WTC11 (cell line): ENCODE measurements at regions not wholly inside any gene's neighbourhood (a gene's known extent, or its start where the extent isn't known, plus 50 kb on each side); places are given as distances from the start of the nearest gene placed in this dataset.

Experiments used
- EMX1 ChIP-seq: fragments of 250-450 bp; sonication (Bioruptor Pico); IDR thresholded peaks from 2 replicates; pipeline ENCODE4 v1.8.0; 2021; ENCODE audit warnings: mild to moderate bottlenecking
- FOXJ3 ChIP-seq: sonication (generic); formaldehyde crosslinking; IDR thresholded peaks from 2 replicates; pipeline ENCODE4 v1.9.0; 2021; ENCODE audit warnings: missing genetic modification reagents, mild to moderate bottlenecking, borderline replicate concordance
- IRF2 ChIP-seq: sonication (generic); formaldehyde crosslinking; IDR thresholded peaks from 2 replicates; pipeline ENCODE4 v1.8.0; 2022; ENCODE audit warnings: low read depth, missing genetic modification reagents, borderline replicate concordance
- JUN ChIP-seq: sonication (generic); formaldehyde crosslinking; IDR thresholded peaks from 2 replicates; pipeline ENCODE4 v1.8.0; 2023; ENCODE audit warnings: mild to moderate bottlenecking, missing genetic modification reagents
- NFE2L1 ChIP-seq: sonication (generic); formaldehyde crosslinking; IDR thresholded peaks from 2 replicates; pipeline ENCODE4 v1.8.1; 2023; ENCODE audit warnings: missing genetic modification reagents
- NFYB ChIP-seq: sonication (generic); formaldehyde crosslinking; conservative IDR thresholded peaks from 2 replicates; pipeline ENCODE4 v1.8.0; 2022; ENCODE audit warnings: low read depth, missing genetic modification reagents
- NR1H2 ChIP-seq: sonication (generic); formaldehyde crosslinking; IDR thresholded peaks from 2 replicates; pipeline ENCODE4 v1.9.0; 2021; ENCODE audit warnings: mild to moderate bottlenecking, moderate library complexity, missing genetic modification reagents
- SP1 ChIP-seq: sonication (generic); formaldehyde crosslinking; conservative IDR thresholded peaks from 2 replicates; pipeline ENCODE4 v1.8.1; 2022; ENCODE audit warnings: missing genetic modification reagents
- TF ChIP-seq, protein P1 (sequence below): fragments of 200-600 bp; IDR thresholded peaks from 2 replicates; pipeline ENCODE4 v1.8.0; 2022; ENCODE audit warnings: antibody characterized with exemption
- TF ChIP-seq, protein P2 (sequence below): sonication (generic); formaldehyde crosslinking; IDR thresholded peaks from 2 replicates; pipeline ENCODE4 v1.8.1; 2022; ENCODE audit warnings: missing genetic modification reagents, borderline replicate concordance
- TF ChIP-seq, protein P3 (sequence below): sonication (generic); formaldehyde crosslinking; IDR thresholded peaks from 2 replicates; pipeline ENCODE4 v1.8.1; 2023; ENCODE audit warnings: mild to moderate bottlenecking, missing genetic modification reagents, moderate library complexity

DNA sequence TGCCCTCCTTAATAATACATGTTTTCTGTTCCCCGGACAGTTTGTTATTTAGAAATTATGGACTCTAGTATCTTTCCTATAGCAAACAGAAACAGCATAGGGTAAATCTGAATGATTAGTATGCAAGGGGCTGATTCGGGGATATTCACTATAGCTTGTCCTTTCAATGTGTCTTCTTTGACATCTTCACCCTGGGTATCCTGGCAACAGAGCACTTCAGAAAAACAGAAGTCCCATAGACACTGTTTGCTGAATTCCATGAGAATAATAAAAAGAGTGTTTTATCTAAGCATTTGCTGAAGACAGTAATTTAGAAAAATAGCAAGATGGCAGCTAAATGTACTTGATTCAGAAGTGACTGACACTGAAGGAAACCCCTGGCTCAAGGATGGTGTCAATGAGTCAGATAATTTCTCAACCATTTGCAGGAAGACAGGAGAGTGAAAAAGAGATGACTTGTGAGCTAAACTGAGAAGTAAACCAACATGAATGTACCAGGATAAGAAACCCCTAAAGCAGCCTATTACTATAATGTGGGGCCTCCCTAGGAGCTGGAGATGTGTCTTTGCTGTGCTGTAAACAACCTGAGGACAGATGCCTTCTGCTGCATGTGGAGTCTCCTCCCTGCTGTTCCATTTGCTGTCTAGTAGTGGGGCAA lies 246.2 kb downstream of the MAN2A1 start:
- TF ChIP-seq, protein P1, sequence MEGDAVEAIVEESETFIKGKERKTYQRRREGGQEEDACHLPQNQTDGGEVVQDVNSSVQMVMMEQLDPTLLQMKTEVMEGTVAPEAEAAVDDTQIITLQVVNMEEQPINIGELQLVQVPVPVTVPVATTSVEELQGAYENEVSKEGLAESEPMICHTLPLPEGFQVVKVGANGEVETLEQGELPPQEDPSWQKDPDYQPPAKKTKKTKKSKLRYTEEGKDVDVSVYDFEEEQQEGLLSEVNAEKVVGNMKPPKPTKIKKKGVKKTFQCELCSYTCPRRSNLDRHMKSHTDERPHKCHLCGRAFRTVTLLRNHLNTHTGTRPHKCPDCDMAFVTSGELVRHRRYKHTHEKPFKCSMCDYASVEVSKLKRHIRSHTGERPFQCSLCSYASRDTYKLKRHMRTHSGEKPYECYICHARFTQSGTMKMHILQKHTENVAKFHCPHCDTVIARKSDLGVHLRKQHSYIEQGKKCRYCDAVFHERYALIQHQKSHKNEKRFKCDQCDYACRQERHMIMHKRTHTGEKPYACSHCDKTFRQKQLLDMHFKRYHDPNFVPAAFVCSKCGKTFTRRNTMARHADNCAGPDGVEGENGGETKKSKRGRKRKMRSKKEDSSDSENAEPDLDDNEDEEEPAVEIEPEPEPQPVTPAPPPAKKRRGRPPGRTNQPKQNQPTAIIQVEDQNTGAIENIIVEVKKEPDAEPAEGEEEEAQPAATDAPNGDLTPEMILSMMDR: no peak
- TF ChIP-seq EMX1 (CRISPR knock-in tag): no peak
- TF ChIP-seq, protein P2, sequence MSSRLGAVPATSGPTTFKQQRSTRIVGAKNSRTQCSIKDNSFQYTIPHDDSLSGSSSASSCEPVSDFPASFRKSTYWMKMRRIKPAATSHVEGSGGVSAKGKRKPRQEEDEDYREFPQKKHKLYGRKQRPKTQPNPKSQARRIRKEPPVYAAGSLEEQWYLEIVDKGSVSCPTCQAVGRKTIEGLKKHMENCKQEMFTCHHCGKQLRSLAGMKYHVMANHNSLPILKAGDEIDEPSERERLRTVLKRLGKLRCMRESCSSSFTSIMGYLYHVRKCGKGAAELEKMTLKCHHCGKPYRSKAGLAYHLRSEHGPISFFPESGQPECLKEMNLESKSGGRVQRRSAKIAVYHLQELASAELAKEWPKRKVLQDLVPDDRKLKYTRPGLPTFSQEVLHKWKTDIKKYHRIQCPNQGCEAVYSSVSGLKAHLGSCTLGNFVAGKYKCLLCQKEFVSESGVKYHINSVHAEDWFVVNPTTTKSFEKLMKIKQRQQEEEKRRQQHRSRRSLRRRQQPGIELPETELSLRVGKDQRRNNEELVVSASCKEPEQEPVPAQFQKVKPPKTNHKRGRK (CRISPR knock-in tag): no peak
- no peak for TF ChIP-seq NFYB (CRISPR knock-in tag)
- no peak for TF ChIP-seq SP1 (CRISPR knock-in tag)
- TF ChIP-seq JUN: no peak
- TF ChIP-seq, protein P3, sequence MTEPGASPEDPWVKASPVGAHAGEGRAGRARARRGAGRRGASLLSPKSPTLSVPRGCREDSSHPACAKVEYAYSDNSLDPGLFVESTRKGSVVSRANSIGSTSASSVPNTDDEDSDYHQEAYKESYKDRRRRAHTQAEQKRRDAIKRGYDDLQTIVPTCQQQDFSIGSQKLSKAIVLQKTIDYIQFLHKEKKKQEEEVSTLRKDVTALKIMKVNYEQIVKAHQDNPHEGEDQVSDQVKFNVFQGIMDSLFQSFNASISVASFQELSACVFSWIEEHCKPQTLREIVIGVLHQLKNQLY: no peak
- no peak for TF ChIP-seq FOXJ3 (CRISPR knock-in tag)
- no peak for TF ChIP-seq NFE2L1 (CRISPR knock-in tag)
- TF ChIP-seq IRF2 (CRISPR knock-in tag): no peak
- no peak for TF ChIP-seq NR1H2 (CRISPR knock-in tag)
